ENCODE measurements at regions not wholly inside any gene's neighbourhood (a gene's known extent, or its start where the extent isn't known, plus 50 kb on each side); places are given as distances from the start of the nearest gene placed in this dataset.
"Not testable (repeated sequence)": the region's sequence is repeated elsewhere in the genome, so short reads cannot be mapped to it uniquely, and the experiment has no call there.

DNA sequence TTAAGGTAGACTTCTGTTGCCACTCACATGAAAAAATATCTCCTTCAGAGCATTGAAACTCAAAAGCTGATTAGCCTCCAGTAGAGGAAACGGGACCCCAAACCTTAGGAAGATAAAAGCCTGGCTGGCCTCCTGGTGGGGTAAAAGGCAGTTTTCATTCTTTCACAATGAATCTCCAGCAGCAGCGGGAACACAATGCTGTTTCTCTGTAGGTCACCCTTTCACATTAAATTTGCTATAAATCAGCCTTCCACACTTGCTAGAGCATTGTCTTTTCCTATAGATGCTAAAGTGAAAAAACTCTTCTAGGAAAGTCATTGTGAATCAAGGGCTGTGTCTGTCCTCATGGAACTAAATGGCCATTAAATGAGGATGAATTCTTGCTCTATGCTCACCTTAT is 207.3 kb upstream of the MAGEB2 start:
- DNase-seq, result no peak

DNA sequence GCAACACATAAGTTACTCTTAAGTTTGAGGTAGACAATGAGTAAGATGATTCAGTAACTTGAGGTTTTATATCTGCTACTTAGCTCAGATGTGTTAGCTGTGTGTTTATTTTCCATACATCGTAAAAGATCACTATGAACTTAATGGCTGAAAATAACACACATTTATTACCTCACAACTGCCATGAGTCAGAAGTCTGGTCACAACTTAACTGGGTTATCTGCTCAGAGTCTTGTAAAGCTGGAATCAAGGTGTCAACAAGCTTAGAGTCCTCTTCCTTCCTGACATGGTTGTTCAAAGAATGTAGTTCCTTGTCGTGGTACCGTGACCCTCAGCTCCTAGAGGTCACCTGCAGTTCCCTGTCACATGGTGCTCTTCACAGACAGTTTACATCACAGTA is 204.9 kb upstream of the MAGEB2 start:
- DNase-seq, result no peak

DNA sequence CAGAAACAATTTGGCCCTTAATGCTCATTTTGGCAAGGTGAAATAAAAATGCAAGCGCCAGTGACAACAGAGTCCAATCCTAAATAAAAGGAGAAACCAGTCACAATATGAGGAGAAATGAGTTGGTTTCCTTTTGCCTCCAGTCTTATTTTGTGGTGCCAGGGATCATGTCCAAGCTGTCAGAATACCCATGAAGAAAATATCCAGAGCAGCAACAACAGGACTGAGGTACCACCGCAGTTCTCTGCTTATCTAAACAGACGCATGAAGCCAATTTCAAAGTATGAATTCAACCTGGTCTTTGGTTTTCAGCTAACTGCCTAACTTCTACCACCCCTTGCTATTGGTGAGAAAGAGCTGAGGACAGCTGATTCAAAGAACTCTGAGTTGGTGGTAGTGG is 199.9 kb upstream of the MAGEB2 start:
- no peak for DNase-seq

DNA sequence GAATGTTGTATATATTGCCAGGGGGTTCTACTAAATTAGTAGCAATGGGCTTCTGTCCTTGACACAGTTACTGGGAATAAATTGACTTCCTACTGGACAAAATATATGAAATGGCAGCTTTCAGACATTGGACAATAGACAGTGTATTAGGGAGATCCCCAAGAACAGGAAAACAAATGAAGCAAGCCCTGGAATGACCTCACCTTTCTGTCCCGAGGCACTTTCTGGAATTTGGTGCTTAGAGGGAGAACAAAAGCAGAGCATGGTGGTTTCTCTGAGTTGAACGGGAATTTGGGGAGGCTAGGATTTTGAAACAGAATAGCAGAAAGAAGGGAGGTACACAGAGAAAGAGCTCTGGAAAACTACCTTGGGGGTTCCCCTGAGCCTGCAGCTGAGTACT is 187.7 kb upstream of the MAGEB2 start:
- no peak for DNase-seq

DNA sequence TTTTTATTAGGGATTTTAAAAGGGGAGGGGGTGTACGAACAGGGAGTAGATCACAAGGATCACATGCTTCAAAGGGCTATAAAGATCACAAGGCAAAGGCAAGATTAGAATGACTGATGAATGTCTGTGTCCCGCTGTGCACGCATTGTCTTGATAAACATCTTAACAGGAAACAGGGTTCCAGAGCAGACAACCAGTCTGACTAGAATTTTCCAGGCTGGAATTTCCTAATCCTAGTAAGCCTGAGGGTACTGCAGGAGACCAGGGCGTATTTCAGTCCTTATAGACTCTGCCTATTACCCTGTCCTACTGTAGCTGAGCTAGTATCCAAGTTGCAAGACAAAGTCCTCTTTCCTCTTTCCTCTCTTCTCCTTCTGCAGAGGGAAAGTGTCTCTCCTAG is 179.0 kb upstream of the MAGEB2 start:
- DNase-seq, result not testable (repeated sequence)

DNA sequence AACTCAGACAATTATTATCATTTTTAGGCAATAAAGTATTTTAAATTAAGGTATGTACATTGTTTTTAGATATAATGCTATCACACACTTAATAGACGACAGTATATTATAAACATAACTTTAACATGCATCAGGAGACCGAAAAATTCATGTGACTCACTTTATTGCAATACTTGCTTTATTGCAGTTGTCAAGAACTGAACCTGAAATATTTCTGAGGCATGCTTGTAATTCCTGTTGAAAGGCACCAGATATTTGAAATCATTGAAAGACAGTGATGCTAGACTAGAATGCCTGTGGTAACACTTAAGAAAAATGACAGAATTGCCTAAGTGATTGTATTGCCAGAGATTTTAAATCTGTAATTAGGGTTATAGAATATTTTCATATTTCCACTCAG is 175.6 kb upstream of the MAGEB2 start:
- no peak for DNase-seq

DNA sequence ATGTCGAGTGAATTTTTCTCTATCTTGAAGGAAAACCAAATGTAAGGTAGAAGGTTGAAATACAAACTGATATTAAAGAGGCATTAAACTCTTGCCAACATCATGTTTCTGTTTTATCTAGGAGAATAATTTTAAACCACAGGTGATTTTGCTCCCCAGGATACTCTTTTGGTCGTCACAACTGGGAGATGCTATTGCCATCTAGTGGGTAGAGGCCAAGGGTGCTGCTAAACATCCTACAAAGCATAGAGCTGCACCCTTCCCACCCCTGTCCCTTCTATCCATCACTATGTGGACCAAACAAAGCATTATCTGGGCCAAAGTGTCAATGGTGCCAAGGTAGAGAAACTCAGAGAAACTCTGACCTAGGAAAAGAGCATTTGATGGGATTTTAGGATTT is 154.6 kb upstream of the MAGEB2 start:
- DNase-seq, result peak in 1 of 2 experiments; percentile 7

DNA sequence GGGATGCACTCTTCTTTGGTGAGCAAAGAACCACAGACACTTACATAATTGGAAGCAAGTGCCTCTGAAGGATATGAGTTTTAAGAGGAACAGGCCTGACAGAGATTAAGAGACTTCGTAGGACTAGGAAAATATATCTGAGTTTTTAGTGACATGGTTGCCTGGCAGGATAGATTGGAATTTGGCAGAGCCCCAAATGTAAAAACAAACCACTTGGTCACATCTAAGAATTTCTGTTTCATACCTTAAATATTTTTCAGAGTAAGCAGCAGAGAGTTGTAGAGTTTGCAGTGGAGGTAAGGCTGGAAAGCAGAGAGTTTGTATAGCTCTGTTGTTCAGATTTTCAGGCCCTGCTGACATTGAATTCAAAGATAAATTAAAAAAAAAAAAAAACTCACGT is 150.1 kb upstream of the MAGEB2 start:
- no peak for DNase-seq

DNA sequence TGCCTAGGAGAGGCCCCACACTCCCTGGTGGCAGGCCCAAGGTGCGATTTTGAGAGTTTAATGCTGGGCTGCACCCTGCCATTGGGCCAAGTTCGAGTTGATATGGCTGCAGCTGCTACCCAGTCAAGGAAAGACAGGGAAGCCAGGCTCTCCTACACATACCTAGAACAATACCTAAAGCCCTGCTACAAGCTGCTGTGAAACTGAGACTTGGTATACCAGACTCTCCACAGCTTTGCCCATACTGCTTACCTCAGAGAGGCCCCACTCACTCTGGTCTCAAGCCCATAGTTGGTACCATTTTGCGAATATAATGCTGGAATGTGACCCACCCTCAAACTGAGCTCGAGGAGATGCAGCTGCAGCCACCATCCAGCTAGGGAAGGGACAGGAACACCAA is 147.7 kb upstream of the MAGEB2 start:
- no peak for DNase-seq

DNA sequence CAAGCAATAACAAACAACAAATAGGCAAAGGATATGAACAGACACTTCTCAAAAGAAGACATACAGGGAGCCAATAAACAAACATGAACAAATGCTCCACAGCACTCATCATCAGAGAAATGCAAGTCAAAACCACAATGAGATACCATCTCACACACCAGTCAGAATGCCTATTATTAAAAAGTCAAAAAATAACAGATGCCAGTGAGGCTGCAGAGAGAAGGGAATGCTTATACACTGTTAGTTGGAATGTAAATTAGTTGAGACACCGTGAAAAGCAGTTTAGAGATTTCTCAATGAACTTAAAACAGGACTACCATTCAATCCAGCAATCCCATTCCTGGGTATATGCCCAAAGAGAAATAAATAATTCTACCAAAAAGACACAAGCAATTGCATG is 129.8 kb upstream of the MAGEB2 start:
- DNase-seq, result no peak

DNA sequence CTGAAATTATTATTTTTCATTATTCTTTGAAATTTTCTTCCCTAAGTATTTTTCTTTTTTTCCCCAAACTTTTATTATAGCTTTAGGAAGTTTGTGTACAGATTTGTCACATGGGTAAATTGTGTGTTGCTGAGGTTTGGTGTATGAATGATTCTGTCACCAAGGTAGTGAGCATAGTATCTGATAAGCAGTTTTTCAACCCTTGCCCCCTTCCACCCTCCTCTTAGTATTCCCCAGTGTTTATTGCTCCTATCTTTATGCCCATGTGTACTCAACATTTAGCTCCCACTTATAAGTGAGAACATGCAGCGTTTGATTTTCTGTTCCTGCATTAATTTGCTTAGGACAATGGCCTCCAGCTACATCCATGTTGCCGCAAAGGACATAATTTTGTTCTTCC is 103.9 kb upstream of the MAGEB2 start:
- no peak for DNase-seq

DNA sequence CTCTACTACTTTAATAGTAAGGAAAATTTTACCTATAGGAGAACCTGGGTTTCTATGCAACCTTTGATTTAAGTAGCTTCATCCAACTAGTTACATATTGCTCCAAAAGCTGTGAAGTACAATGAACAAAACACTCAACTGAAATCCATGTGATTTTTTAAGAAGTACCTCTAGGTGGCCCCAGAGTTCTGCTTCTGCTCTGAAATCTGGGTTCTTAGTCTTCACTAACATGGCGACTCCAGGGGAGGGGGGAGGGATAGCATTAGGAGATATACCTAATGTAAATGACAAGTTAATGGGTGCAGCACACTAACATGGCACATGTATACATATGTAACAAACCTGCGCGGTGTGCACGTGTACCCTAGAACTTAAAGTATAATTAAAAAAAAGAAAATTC is 73.4 kb upstream of the MAGEB2 start:
- DNase-seq, result peak; percentile 20 to 28

DNA sequence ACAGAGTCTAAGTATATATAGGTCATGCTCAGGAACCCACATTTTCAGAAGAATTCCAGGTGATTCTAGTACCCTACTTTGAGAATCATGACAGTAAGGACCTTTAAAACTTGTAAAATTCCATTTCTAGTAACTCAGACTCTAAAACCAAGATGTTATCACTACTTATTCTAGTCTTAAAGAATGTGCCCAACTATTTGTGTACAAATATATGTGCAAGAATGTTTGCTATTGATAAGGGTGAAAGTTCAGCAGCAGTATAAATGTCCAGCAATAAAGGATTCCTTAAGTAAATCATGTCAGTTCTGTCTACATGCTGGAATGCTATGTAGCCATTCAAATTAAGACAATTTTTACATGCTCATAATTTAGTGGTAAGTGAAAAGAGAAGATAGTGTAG is 71.1 kb upstream of the MAGEB2 start:
- no peak for DNase-seq

DNA sequence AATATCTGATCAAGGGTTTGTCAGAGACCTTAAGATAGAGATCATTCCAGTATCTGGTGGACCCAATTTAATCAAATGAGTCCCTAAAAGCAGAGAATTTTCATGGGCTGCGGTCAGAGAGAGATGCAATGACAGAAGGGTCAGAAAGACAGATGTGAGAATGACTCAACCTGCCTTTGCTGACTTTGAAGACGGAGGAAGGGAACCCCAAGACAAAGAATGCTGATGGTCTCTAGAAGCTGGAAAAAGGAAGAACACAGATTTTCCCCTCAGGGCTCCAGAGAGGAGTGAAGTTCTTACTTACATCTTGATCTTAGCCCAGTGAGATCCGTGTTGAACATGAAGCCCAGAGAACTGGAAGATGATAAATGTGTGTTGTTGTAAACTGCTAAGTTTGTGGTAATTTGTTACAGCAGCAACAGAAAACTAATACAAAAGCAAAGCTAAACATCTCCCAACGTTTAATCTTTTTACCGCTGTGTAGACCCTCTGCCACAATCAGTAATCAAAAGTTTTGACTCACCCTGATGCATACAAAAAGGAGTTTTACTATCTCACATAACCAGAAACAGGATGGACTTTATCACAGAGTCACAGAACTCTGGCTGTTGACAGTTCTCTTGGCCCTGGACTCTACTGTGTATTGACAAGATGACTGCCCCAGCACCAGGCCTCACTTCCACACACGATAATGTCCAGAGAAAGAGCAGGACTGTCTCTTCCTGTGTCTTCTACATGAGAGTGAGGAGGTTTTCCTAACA is 70.2 kb upstream of the MAGEB2 start:
- DNase-seq, result no peak

DNA sequence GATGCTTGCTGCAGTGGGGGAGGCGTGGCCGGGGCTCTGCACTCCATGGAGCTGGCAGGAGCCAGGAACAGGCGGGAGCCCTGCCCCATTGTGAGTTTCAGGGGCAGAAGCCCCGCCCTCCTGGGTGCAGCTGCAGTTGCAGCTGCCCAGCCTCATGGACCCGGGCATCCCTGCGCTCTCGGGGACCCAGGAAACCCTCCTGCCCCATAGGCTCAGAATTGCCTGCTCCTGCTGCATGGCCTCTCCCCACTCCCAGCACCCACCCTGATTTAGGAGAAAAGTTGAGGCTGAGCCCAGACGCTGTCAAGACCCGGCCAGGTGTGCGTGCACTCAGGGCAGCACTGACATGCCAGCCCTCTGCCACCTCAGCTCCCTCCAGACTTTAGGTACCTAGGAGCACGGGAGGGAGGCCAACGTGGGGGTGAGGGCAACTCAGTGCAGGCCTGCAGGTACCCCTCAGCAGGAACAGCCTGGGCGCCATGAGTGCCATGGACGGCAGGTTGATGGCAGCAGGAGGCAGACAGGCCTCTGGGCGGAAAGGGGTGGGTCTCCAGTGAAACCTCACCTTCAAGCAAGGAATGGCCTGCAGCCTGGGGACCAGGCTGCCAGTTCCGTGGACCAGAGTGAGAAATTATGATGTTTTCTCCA is 67.2 kb upstream of the MAGEB2 start:
- no peak for DNase-seq

DNA sequence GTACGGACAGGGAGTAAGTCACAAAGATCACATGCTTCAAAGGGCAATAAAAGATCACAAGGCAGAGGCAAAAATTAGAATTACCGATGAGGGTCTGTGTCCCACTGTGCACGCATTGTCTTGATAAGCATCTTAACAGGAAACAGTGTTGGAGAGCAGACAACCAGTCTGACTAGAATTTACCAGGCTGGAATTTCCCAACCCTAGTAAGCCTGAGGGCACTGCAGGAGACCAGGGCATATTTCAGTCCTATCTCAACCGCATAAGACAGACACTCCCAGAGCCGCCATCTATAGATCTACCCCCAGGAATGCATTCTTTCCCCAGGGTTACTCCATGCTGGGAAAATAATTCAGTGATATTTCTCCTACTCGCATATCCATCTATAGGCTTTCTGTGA is 66.2 kb upstream of the MAGEB2 start:
- DNase-seq, result not testable (repeated sequence)

DNA sequence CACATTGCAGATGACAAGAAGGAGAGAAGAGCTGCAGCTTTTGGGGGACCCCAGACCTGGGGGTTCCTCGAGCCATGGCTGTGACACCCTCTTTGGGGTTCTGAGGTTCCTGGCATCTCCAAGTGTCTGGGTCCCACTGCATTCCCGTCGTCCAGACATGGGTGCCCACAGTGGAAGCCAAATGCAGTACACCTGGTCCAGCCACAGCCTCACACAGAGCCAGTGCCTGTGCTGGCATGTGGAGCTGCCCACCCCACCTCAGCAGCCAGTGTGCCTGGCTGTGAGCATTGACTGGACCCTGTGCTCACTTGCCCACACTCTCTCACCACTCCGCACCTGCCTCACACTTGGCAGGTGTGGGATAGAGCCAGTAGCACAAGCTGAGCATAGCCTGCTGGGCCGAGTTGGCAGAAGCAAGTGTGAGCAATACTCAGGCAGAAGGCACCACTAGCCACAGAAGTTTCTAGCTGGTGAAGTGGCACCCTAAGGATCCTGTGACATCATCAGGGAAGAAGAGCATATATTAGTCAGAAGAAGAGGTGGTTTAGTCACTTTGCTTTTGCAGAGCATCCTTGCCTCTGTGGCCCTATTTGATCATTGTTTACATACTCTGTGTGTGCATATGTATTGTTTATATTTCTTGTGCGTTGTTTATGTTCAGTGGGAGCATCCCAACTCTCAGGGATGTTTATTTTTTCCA is 65.0 kb upstream of the MAGEB2 start:
- DNase-seq, result no peak

DNA sequence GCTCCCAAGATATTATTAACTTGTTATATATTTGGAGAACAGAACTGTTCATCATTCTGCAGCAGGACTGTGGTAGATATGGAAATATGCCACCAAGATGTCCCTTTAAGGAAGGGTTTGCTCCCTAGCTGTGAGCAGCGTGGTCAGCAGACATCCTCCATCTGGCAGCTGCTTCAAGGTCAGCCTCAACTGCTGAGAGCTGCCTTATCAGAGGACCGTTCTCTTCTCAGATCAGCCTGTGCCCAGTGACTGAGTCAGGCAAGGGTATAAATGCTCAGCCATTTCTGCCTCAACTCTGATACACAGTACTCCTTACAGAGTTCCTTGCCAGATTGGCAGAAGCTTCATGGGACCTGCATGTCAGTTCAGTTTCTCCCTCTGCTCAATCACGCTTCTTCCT is 63.4 kb upstream of the MAGEB2 start:
- no peak for DNase-seq

DNA sequence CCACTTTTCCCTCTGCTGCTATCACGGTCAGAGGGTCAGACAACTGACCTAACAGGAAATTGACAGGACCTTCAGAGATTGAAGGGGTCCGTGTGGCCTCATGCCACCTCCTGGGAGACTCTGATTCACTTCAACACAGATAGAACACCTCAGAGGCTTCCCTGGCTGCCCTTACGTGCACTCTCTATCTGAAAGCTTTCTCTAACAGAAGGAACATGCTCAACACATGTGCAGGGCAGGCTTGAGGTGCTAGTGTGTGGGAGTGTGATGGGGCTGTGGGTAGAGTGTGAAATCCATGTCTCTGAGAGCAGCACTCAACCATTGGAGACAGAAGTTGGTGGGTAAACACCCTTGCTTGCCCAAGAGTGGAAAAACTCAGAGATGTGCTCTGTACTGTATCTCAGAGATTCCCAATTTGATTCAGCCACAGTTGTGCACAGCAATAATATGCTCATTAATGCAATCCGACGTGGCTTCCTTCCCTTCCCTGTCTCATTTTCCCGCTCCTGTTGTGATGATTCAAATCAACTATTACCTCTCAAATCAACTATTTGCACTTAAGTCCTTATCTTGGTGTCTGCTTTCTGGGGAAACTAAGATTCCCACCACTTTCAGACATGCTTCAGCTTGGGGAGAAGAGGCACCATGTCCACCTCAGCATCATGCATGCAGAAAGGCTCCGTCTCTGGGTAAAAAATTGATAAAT is 62.0 kb upstream of the MAGEB2 start:
- no peak for DNase-seq

DNA sequence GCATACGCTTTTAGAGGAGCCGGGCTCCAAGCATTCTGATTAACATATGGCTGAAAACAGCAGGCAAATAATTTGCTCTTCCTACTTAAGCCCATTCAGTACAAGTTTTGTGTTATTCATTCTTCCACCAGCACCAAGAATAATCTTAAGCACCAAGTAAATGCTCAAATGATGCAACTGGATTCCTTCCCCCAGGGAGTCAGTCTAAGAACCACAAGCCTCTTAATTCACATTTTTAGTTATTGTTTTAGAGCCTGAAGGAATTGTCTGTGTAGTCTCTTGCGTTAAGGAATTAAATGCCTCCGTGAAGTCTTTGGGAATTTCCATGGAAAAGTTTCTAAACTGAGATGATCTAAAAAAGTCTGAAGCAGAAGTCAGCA is 61.5 kb upstream of the MAGEB2 start:
- DNase-seq, result no peak

DNA sequence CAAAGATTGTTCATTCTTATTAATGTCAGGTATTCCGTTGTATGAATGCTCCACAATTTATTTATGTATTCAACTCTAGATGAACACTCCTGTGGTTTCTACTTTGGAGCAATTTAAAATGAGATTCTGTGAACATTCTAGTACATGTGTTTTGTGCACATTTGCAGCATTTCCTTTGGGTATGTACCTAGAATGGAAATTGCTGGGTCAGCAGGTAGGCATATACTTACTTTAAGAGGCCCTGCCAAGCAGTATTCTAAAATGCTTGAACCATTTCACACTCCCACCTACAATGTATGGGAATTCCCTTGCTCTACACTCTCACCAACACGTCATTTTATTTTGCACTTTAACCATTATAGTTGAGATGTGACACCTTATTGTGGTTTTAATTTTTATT is 59.4 kb upstream of the MAGEB2 start:
- DNase-seq, result no peak

DNA sequence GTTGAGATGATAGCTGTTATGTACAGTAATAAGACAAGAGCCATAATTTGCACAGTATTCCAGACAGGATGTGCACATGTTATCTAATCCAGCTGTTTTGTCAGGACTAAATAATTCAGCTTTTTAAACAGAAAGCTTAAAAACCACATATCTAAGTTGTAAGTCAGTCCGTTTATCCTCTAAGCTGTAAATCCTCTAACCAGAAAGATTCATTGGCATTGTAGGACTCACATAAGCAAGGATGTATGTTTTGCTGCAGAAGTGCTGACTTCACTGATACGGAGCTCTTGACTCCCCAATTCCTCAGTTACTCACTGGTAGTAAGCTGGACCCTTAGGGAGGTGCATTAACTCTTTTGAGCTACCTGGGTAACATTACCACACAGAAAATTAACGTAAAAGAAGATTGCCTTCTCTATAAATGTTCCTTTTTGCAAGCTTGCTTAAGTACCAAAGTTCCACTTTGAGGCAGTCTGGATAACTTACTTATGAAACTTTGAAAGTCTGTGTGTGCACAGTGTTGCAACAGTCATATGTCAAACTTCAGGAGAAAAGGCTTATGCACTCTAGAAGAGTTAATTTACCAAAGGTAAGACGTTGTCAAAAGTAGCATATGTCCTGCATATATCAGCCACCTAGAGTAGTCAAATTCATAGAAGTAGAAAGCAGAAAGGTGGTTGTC is 58.3 kb upstream of the MAGEB2 start:
- DNase-seq, result no peak

DNA sequence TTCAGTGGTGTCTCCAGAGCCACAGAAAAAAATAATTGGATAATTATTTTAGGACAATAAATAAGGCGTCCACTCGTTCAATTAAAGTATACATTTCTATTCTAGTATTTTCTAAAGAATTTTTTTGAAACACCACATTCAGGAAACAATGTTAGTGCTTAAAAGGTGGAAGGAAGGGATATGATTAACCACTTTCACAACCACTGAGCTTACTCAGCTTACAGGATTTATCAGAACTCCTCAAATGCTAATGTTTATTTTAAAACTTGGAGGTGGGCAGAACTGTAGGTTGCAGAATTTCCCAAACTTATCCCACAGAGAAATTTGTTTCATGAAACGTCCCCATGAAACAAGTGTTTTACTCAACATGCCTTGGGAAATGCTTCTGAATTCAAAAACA is 54.3 kb upstream of the MAGEB2 start:
- no peak for DNase-seq
